Keratinocyte (primary cell): ENCODE measurements at regions not wholly inside any gene's neighbourhood (a gene's known extent, or its start where the extent isn't known, plus 50 kb on each side); places are given as distances from the start of the nearest gene placed in this dataset.

Experiments
- DNase-seq: peaks from one replicate; pipeline ENCODE4 v3.0.0-alpha.2; 2011; ENCODE audit warnings: low read depth, missing footprints, low spot score
- FAIRE-seq: peaks from 2 replicates; lab custom pipeline; 2011; peaks lifted over from hg19 to GRCh38; lab: Jason Lieb, UNC
- H2AFZ ChIP-seq: 2 replicates; pipeline ENCODE4 v1.6.0; 2012; ENCODE audit warnings: low read length, control low read depth, inconsistent platforms; ENCODE audit not compliant: control insufficient read depth
- H3K27ac ChIP-seq: 2 replicates; pipeline ENCODE4 v1.5.1; 2011; ENCODE audit warnings: low read length; ENCODE audit not compliant: control insufficient read depth, insufficient read depth
- H3K27me3 ChIP-seq: 3 replicates; pipeline ENCODE4 v1.6.0; 2011; ENCODE audit warnings: low read length; ENCODE audit not compliant: control insufficient read depth, insufficient read depth; ENCODE audit errors: extremely low read depth
- H3K36me3 ChIP-seq, 2 experiments: 2 replicates in 1 of 2; 3 replicates in 1 of 2; pipeline ENCODE4 v1.5.1; 2011; ENCODE audit warnings: low read length in 2 of 2, mild to moderate bottlenecking in 1 of 2; ENCODE audit not compliant: control insufficient read depth in 2 of 2, insufficient read depth in 2 of 2; ENCODE audit errors: extremely low read depth in 1 of 2
- H3K4me1 ChIP-seq: 3 replicates; pipeline ENCODE4 v1.5.1; 2011; ENCODE audit warnings: low read length; ENCODE audit not compliant: control insufficient read depth, insufficient read depth; ENCODE audit errors: extremely low read depth
- H3K4me2 ChIP-seq: 3 replicates; pipeline ENCODE4 v1.6.0; 2011; ENCODE audit warnings: low read depth, low read length; ENCODE audit not compliant: control insufficient read depth, insufficient read depth; ENCODE audit errors: extremely low read depth
- H3K4me3 ChIP-seq, 3 experiments: fragments of 200-600 bp in 1 of 3; sonication (generic) in 1 of 3; 2 replicates in 2 of 3; 3 replicates in 1 of 3; pipeline ENCODE4 v1.5.1; 2011 to 2016; ENCODE audit warnings: low read length in 3 of 3, mild to moderate bottlenecking in 3 of 3, control low read depth in 2 of 3, inconsistent platforms in 1 of 3, low read depth in 1 of 3, mixed read lengths in 1 of 3, mixed run types in 1 of 3, moderate library complexity in 1 of 3; ENCODE audit not compliant: control insufficient read depth in 2 of 3, insufficient read depth in 2 of 3; ENCODE audit errors: extremely low read depth in 1 of 3
- H3K79me2 ChIP-seq: 2 replicates; pipeline ENCODE4 v1.6.0; 2012; ENCODE audit warnings: low read length; ENCODE audit not compliant: control insufficient read depth, insufficient read depth
- H3K9ac ChIP-seq: 3 replicates; pipeline ENCODE4 v1.6.0; 2011; ENCODE audit warnings: low read length; ENCODE audit not compliant: control insufficient read depth, insufficient read depth; ENCODE audit errors: extremely low read depth
- H3K9me1 ChIP-seq: 3 replicates; pipeline ENCODE4 v1.6.0; 2011; ENCODE audit warnings: low read length; ENCODE audit not compliant: control insufficient read depth, insufficient read depth; ENCODE audit errors: extremely low read depth
- H3K9me3 ChIP-seq: 2 replicates; pipeline ENCODE4 v1.5.1; 2012; ENCODE audit warnings: low read depth, low read length; ENCODE audit not compliant: control insufficient read depth
- H4K20me1 ChIP-seq: 3 replicates; pipeline ENCODE4 v1.6.0; 2011; ENCODE audit warnings: low read length; ENCODE audit not compliant: control insufficient read depth, insufficient read depth; ENCODE audit errors: extremely low read depth
- CTCF ChIP-seq, 3 experiments: IDR thresholded peaks in 1 of 3; conservative IDR thresholded peaks in 1 of 3; optimal IDR thresholded peaks in 1 of 3; 2 replicates in 2 of 3; 3 replicates in 1 of 3; pipeline versions ENCODE3 to v1.5.1; 2011; ENCODE audit warnings: low read length in 3 of 3, mild to moderate bottlenecking in 3 of 3, moderate library complexity in 2 of 3, control low read depth in 1 of 3, inconsistent platforms in 1 of 3; ENCODE audit not compliant: insufficient read depth in 2 of 3; ENCODE audit errors: extremely low read depth in 1 of 3
- EZH2 ChIP-seq: IDR thresholded peaks from one replicate; pipeline ENCODE4 v1.6.1; 2012; ENCODE audit warnings: inconsistent platforms, mild to moderate bottlenecking, low read length, moderate library complexity
- dilution Hi-C: fragments of 300-500 bp; cut with MboI; formaldehyde crosslinking; loops from one replicate; pipeline ENCODE4 v1.7.0; 2020; ENCODE audit warnings: low sequenced_read_pairs; ENCODE audit not compliant: extremely low pct_ligation_motif_present

DNA sequence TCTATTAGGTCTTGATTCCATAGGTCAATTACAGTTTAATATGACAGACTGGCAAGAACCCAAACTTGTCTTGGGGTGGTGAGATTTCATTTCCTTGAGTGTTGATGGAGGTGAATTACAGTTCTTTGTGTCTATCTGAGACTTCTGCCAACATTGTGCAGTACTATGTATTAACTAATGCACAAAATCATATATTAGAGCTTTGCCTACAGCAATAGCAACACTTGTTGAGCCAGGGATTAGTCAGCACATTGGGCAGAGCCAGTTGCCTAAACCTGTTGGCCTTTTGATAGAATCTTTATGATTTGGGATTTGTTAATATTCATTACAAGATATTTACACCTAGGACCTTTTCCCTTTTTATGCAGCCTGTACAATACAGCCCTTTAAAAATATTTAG, 135.3 kb upstream of the CENPW start:
- H2AFZ ChIP-seq = no peak overlapping the region
- no peak overlapping the region for H3K9ac ChIP-seq
- no peaks in the 10 kb centered on the region for H3K4me1 ChIP-seq
- DNase-seq (no peak), FAIRE-seq (no peak)
- H3K27ac ChIP-seq = no peak overlapping the region
- TF ChIP-seq EZH2 (no peak), CTCF (optimal IDR thresholded peaks at IDR 0.05 in 1 of 3, IDR thresholded peaks at IDR 0.05 in 1 of 3, conservative IDR thresholded peaks at IDR 0.05 in 1 of 3; ENCODE audit: extremely low read depth in 1 of 3, insufficient read depth in 2 of 3, low read length in 3 of 3) (no peak)
- no peaks in the 10 kb centered on the region for H3K36me3 ChIP-seq
- no peaks in the 10 kb centered on the region for H3K9me3 ChIP-seq
- H4K20me1 ChIP-seq = no peaks in the 10 kb centered on the region
- H3K79me2 ChIP-seq = no peaks in the 10 kb centered on the region
- no peaks in the 10 kb centered on the region for H3K27me3 ChIP-seq
- dilution Hi-C loops = no loop called here
- H3K4me2 ChIP-seq = no peak overlapping the region
- H3K4me3 ChIP-seq = no peak overlapping the region
- no peaks in the 10 kb centered on the region for H3K9me1 ChIP-seq

GRCh38 chr6:126206504-126207246, 133.2 kb upstream of the CENPW start:
- H2AFZ ChIP-seq = no peak overlapping the region
- no peak overlapping the region for H3K4me2 ChIP-seq
- H3K4me1 ChIP-seq = no peaks in the 10 kb centered on the region
- H3K9me1 ChIP-seq = no peaks in the 10 kb centered on the region
- H3K9ac ChIP-seq = no peak overlapping the region
- dilution Hi-C loops = no loop called here
- TF ChIP-seq CTCF (optimal IDR thresholded peaks at IDR 0.05 in 1 of 3, IDR thresholded peaks at IDR 0.05 in 1 of 3, conservative IDR thresholded peaks at IDR 0.05 in 1 of 3; ENCODE audit: extremely low read depth in 1 of 3, insufficient read depth in 2 of 3, low read length in 3 of 3) (no peak), EZH2 (no peak)
- no peaks in the 10 kb centered on the region for H3K27me3 ChIP-seq
- FAIRE-seq (no peak), DNase-seq (no peak)
- H3K9me3 ChIP-seq = no peaks in the 10 kb centered on the region
- no peaks in the 10 kb centered on the region for H4K20me1 ChIP-seq
- H3K4me3 ChIP-seq = no peak overlapping the region
- H3K36me3 ChIP-seq = no peaks in the 10 kb centered on the region
- no peak overlapping the region for H3K27ac ChIP-seq
- H3K79me2 ChIP-seq = no peaks in the 10 kb centered on the region
